Stimulated activated CD8-positive, alpha-beta memory T cell treated with anti-CD3 and anti-CD28 coated beads, Interleukin-2, amount 100 ng/mL, for 1 hour (primary cell): ENCODE measurements at regions not wholly inside any gene's neighbourhood (a gene's known extent, or its start where the extent isn't known, plus 50 kb on each side); places are given as distances from the start of the nearest gene placed in this dataset.

Experiments used
- DNase-seq, 2 donors: peaks; one replicate each; pipeline ENCODE4 v3.0.0-alpha.2; 2020; ENCODE audit warnings: low read depth in 2 of 2

DNA sequence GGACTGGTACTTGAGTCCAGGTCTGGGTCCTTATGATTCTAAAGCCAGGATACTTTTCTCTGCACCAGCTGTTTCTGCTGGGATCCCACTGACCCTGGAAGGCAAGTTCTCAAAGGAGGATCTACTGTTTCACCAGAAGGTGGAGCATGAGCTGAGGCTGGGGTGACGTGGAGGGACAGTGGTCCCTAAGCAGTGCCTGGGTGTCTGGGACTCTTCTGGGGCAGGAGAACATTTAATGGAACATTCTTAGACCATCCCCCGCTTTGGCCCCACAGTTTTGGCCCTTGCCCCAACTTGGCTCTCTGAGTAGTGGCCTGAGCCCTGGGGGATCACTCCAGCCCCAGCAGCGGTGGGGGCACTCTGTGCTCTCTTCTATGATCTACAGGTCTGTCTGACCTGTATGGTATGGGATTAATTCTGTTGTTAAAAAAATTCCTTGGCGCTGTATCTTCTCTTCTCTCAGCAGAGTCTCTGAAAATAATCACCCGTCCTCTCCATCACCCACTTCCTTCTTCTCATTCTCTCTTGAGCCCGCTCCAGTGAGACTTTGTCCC, 60.3 kb upstream of the CSF3R start:
- DNase-seq, result no peak

DNA sequence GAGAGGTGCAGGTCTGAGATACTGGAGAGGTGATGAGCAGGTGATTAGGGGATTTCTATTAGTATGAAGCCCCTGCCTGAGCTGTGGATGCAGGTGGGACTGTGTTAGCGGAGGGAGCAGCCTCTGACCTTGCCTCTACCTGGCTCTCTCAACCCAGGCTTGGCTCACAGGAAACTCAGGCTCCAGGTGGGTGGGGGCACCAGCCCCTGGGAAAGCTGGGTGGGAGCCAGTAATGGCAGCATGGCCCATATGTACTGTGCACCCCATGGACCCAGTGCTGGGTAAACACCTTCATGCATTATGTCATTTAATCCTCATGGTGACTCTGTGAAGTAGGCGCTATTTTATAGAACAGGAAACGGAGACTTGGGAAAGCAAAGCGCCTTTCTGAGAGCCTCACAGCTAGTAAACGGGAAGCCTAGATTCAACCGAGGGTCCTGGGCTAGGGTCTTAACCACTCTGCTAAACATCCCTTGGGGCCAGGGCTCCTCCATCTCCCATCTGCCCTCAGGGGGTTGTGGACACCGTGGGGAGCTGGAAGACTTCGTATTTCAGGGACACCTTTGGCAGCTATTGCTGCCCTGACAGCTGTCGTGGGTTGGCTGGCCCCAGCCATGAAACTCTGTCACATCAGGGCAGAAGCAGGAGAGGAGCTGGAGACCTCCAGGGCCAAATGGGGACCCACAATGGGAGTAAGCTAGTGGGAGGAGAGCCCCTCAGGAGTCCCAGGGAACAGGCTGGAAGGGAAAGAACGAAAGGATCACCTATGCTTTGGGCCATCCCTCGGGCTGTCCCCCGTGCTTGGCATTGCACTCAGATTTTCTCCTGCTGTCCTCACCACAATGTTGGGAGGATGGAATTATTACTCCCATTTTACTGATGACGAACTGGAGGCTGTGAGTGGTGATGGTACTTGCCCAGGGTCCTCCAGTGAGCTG, 59.6 kb upstream of the CSF3R start:
- no peak for DNase-seq

GRCh38 chr1:36540056-36540455, 57.3 kb upstream of the CSF3R start:
- no peak for DNase-seq

DNA sequence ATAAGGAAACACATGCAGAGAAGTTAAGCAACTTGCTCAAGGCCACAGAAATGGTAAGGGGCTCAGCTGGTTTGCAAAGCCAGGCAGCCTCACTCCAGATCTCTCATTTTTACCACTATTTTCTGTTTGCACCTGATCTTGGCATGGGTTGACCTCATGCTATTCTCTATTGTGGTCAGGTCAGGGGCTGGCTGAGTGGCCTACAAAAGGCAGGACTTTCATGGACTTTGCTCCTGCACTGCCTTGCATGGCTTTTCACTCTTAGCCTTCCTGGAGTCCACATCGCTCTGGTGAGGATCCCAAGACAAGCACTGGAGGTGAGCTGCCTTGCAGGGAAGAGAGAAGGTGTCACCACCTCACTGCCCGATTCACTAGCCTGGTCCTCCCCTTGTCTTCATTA, 56.8 kb upstream of the CSF3R start:
- DNase-seq, result no peak

DNA sequence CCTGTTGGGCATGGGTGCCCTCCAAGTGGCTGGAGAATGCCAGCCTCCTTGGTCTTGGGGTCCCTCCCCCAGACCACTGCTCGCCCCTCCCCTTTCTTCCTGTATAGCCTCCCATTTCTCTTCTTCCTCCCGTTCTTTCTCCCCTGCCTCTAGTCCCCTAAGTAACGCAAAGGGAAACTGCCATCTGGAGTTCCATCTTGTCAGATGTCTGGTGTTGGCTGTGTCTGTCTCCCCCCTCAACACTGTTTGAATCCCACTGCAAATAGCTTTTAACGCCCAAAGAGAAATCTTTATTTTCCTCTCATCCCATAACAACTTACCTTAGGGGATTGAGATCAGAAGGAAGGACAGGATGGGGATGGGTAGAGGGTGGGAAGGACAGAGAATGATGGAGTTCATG, 55.3 kb upstream of the CSF3R start:
- no peak for DNase-seq

GRCh38 chr1:36537190-36537768, 54.6 kb upstream of the CSF3R start:
- DNase-seq, result no peak

DNA sequence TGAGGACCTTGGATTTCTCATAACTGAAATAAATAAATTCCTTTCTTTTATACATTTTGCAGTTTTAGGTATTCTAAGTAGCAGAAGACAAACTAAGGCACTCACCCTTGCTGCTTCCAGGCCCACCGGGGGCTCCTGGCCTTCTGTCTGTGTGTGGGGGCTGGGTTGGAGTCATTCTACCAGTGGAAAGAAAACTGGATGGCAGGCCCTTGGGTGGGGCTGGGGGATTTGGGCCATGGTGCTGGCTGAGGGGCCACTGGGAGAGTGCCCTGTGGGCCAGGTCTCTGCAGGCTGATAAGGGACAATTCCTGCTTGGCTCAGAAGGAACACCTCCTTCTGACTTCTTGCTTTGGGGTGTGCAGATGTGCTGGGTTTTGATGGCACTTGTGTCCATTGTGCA, 54.0 kb upstream of the CSF3R start:
- DNase-seq, result no peak

- DNase-seq, result no peak
Observed at GRCh38 chr1:36534711-36535412, 52.1 kb upstream of the CSF3R start.

- DNase-seq, result no peak
Observed at GRCh38 chr1:36533897-36534296, 51.2 kb upstream of the CSF3R start.

- no peak for DNase-seq
Observed at GRCh38 chr1:36532810-36533401, 50.2 kb upstream of the CSF3R start.
